Prostate gland (tissue), 2 donors: ENCODE measurements at regions not wholly inside any gene's neighbourhood (a gene's known extent, or its start where the extent isn't known, plus 50 kb on each side); places are given as distances from the start of the nearest gene placed in this dataset.

Experiments
- DNase-seq: peaks from one replicate; pipeline ENCODE4 v3.0.0-alpha.2; 2019; ENCODE audit warnings: low spot score
- H3K27ac ChIP-seq, 2 donors: fragments of 200-600 bp; sonication (generic); 2 replicates each; pipeline ENCODE4 v1.5.1; 2017 to 2019
- H3K27me3 ChIP-seq: fragments of 200-600 bp; sonication (generic); replicated peaks from 2 replicates; pipeline ENCODE4 v1.5.1; 2019; ENCODE audit not compliant: insufficient read depth
- H3K36me3 ChIP-seq, 2 donors: fragments of 200-600 bp; sonication (generic); 1 replicate in 1 of 2; 2 replicates in 1 of 2; pipeline versions ENCODE4 v1.5.1 to v1.8.1; 2017 to 2019
- H3K4me1 ChIP-seq: fragments of 200-600 bp; sonication (generic); replicated peaks from 2 replicates; pipeline ENCODE4 v1.5.1; 2019
- H3K4me3 ChIP-seq, 2 donors: fragments of 200-600 bp; sonication (generic); 2 replicates each; pipeline ENCODE4 v1.5.1; 2017 to 2019
- H3K9me3 ChIP-seq: fragments of 200-600 bp; sonication (generic); 2 replicates; pipeline ENCODE4 v1.5.1; 2017
- CTCF ChIP-seq, 4 experiments: fragments of 200-600 bp in 2 of 4; fragments of 450-650 bp in 2 of 4; sonication (generic) in 2 of 4; IDR thresholded peaks; 1 replicate in 3 of 4; 2 replicates in 1 of 4; pipeline ENCODE4 v1.5.1; 2016 to 2019; ENCODE audit warnings: antibody characterized with exemption in 4 of 4, mild to moderate bottlenecking in 2 of 4, moderate library complexity in 2 of 4
- POLR2A ChIP-seq: fragments of 450-650 bp; IDR thresholded peaks from one replicate; pipeline ENCODE4 v1.6.1; 2016; ENCODE audit warnings: antibody characterized with exemption, mild to moderate bottlenecking
- POLR2AphosphoS5 ChIP-seq: sonication (generic); formaldehyde crosslinking; IDR thresholded peaks from one replicate; pipeline ENCODE4 v1.6.1; 2017; ENCODE audit warnings: antibody characterized with exemption
- WGBS: methylation state at CpG from one replicate; pipeline ENCODE4 v1.1.5; 2018; 5-methylcytosine and 5-hydroxymethylcytosine counted together
- intact Hi-C: fragments of 100-400 bp; cut with DNase I; formaldehyde crosslinking; loops from one replicate; pipeline ENCODE4 v1.14.2; 2022

GRCh38 chr11:80441821-80442220 is 1001.0 kb upstream of the TENM4 start:
- intact Hi-C loops = no loop called here
- no peaks in the 10 kb centered on the region for H3K9me3 ChIP-seq
- 87% methylated on average over 3 of the region's 3 CpGs for WGBS

GRCh38 chr11:80440835-80441234 is 1000.0 kb upstream of the TENM4 start:
- H3K4me1 ChIP-seq = no peaks in the 10 kb centered on the region
- no peak for TF ChIP-seq CTCF (IDR thresholded peaks at IDR 0.05)
- TF ChIP-seq POLR2AphosphoS5 = no peak
- TF ChIP-seq POLR2A = no peak
- intact Hi-C loops = no loop called here
- no peaks in the 10 kb centered on the region for H3K27me3 ChIP-seq
- WGBS = 63% methylated on average over 4 of the region's 4 CpGs
- H3K4me3 ChIP-seq = no peak overlapping the region
- no peak overlapping the region for H3K27ac ChIP-seq
- no peaks in the 10 kb centered on the region for H3K36me3 ChIP-seq
- DNase-seq = no peak
- no peaks in the 10 kb centered on the region for H3K9me3 ChIP-seq

More at GRCh38 chr11:80441821-80442220, 1001.0 kb upstream of the TENM4 start:
- Histone ChIP-seq H3K27ac (no peak overlapping the region), H3K36me3 (no peaks in the 10 kb centered on the region), H3K27me3 (no peaks in the 10 kb centered on the region), H3K4me3 (no peak overlapping the region), H3K4me1 (no peaks in the 10 kb centered on the region)
- TF ChIP-seq CTCF (IDR thresholded peaks at IDR 0.05) = no peak
- TF ChIP-seq POLR2AphosphoS5 = no peak
- TF ChIP-seq POLR2A = no peak
- DNase-seq = no peak

- 11% methylated on average over 1 of the region's 1 CpG for WGBS
- Histone ChIP-seq H3K9me3 (no peaks in the 10 kb centered on the region), H3K36me3 (no peaks in the 10 kb centered on the region), H3K4me3 (no peak overlapping the region), H3K27me3 (no peaks in the 10 kb centered on the region), H3K27ac (no peak overlapping the region), H3K4me1 (no peaks in the 10 kb centered on the region)
- intact Hi-C loops = no loop called here
- TF ChIP-seq CTCF (IDR thresholded peaks at IDR 0.05) = no peak
- TF ChIP-seq POLR2AphosphoS5 = no peak
- no peak for TF ChIP-seq POLR2A
- no peak for DNase-seq
Measured at GRCh38 chr11:80436547-80436946, 995.7 kb upstream of the TENM4 start.

- no peaks in the 10 kb centered on the region for H3K36me3 ChIP-seq
- H3K27ac ChIP-seq = no peak overlapping the region
- intact Hi-C loops = no loop called here
- no peaks in the 10 kb centered on the region for H3K27me3 ChIP-seq
- H3K4me1 ChIP-seq = no peaks in the 10 kb centered on the region
- no peak for DNase-seq
- TF ChIP-seq POLR2AphosphoS5 (no peak), POLR2A (no peak), CTCF (IDR thresholded peaks at IDR 0.05) (no peak)
- no peak overlapping the region for H3K4me3 ChIP-seq
- H3K9me3 ChIP-seq = no peaks in the 10 kb centered on the region
Measured at GRCh38 chr11:80435345-80435744, 994.5 kb upstream of the TENM4 start.

- WGBS = 34% methylated on average over 2 of the region's 2 CpGs
- H3K4me1 ChIP-seq = no peaks in the 10 kb centered on the region
- H3K27me3 ChIP-seq = no peaks in the 10 kb centered on the region
- no peak overlapping the region for H3K27ac ChIP-seq
- no peaks in the 10 kb centered on the region for H3K36me3 ChIP-seq
- H3K4me3 ChIP-seq = no peak overlapping the region
- DNase-seq = no peak
- intact Hi-C loops = no loop called here
- no peaks in the 10 kb centered on the region for H3K9me3 ChIP-seq
- no peak for TF ChIP-seq POLR2AphosphoS5
- TF ChIP-seq CTCF (IDR thresholded peaks at IDR 0.05) = no peak
- TF ChIP-seq POLR2A = no peak
Measured at GRCh38 chr11:80432057-80432456, 991.2 kb upstream of the TENM4 start.
